Ecto neural progenitor cell (in vitro differentiated cells): ENCODE measurements at regions not wholly inside any gene's neighbourhood (a gene's known extent, or its start where the extent isn't known, plus 50 kb on each side); places are given as distances from the start of the nearest gene placed in this dataset.
"Not testable (repeated sequence)": the region's sequence is repeated elsewhere in the genome, so short reads cannot be mapped to it uniquely, and the experiment has no call there.

Experiments
- DNase-seq: peaks from one replicate; pipeline ENCODE4 v3.0.0-alpha.2; 2018; ENCODE audit warnings: low spot score

- no peak for DNase-seq
Observed at GRCh38 chr10:85333594-85333993, 1005.2 kb downstream of the CCSER2 start.

GRCh38 chr10:85362401-85362800 lies 1004.2 kb downstream of the GRID1 start:
- DNase-seq, result no peak

- DNase-seq, result no peak
Observed at GRCh38 chr10:85377029-85377806, 989.4 kb downstream of the GRID1 start.

GRCh38 chr10:85379338-85379737 lies 987.3 kb downstream of the GRID1 start:
- no peak for DNase-seq

- no peak for DNase-seq
Observed at GRCh38 chr10:85400981-85401695, 965.5 kb downstream of the GRID1 start.

GRCh38 chr10:85402541-85402940 lies 964.1 kb downstream of the GRID1 start:
- DNase-seq, result no peak

- DNase-seq, result no peak
Observed at GRCh38 chr10:85407088-85407487, 959.5 kb downstream of the GRID1 start.

- DNase-seq, result no peak
Observed at GRCh38 chr10:85408388-85408787, 958.2 kb downstream of the GRID1 start.

GRCh38 chr10:85410586-85410985 lies 956.0 kb downstream of the GRID1 start:
- DNase-seq, result not testable (repeated sequence)

GRCh38 chr10:85413570-85413969 lies 953.0 kb downstream of the GRID1 start:
- DNase-seq, result no peak

GRCh38 chr10:85420501-85421191 lies 945.9 kb downstream of the GRID1 start:
- peak; percentile 67 for DNase-seq

GRCh38 chr10:85421421-85421820 lies 945.2 kb downstream of the GRID1 start:
- no peak for DNase-seq

- no peak for DNase-seq
Observed at GRCh38 chr10:85429126-85429525, 937.5 kb downstream of the GRID1 start.

- DNase-seq, result no peak
Observed at GRCh38 chr10:85430991-85431390, 935.6 kb downstream of the GRID1 start.

GRCh38 chr10:85433248-85433647 lies 933.3 kb downstream of the GRID1 start:
- no peak for DNase-seq

- DNase-seq, result no peak
Observed at GRCh38 chr10:85444868-85445267, 921.7 kb downstream of the GRID1 start.

GRCh38 chr10:85445702-85446101 lies 920.9 kb downstream of the GRID1 start:
- no peak for DNase-seq

GRCh38 chr10:85446827-85447226 lies 919.8 kb downstream of the GRID1 start:
- no peak for DNase-seq

- DNase-seq, result no peak
Observed at GRCh38 chr10:85447690-85448089, 918.9 kb downstream of the GRID1 start.

GRCh38 chr10:85448716-85449115 lies 917.9 kb downstream of the GRID1 start:
- no peak for DNase-seq

GRCh38 chr10:85454386-85454785 lies 912.2 kb downstream of the GRID1 start:
- DNase-seq, result no peak

- DNase-seq, result no peak
Observed at GRCh38 chr10:85457191-85457590, 909.4 kb downstream of the GRID1 start.

- no peak for DNase-seq
Observed at GRCh38 chr10:85458324-85458723, 908.3 kb downstream of the GRID1 start.
